Naive thymus-derived CD4-positive, alpha-beta T cell (primary cell): ENCODE measurements at regions not wholly inside any gene's neighbourhood (a gene's known extent, or its start where the extent isn't known, plus 50 kb on each side); places are given as distances from the start of the nearest gene placed in this dataset.
A peak's percentile ranks its signal among the peaks of the same experiment; 100 is the strongest.

ENCODE experiments used
- ATAC-seq: fragments of 150-1000 bp; cut with Tn5 transposase; 2 replicates; pipeline ENCODE4 v1.10.0; 2021; ENCODE audit warnings: mild to moderate bottlenecking, moderate library complexity
- CTCF ChIA-PET: fragments of 350-600 bp; sonication (Branson Sonifier 250); formaldehyde crosslinking; loops from one replicate; lab custom pipeline; 2021; ENCODE audit warnings: antibody characterized with exemption; lab: Charles Lee
- POLR2A ChIA-PET: fragments of 350-600 bp; sonication (Branson Sonifier 250); formaldehyde crosslinking; loops from one replicate; lab custom pipeline; 2021; ENCODE audit warnings: antibody characterized with exemption, inconsistent platforms; lab: Charles Lee
- DNase-seq, 9 donors: peaks; one replicate each; pipeline versions ENCODE4 v3.0.0 to v3.0.0-alpha.2; 2020 to 2022; ENCODE audit warnings: mixed read lengths in 1 of 9
- H3K27ac ChIP-seq: one replicate; pipeline ENCODE4 v1.7.0; 2013; ENCODE audit warnings: mild to moderate bottlenecking, low read depth, low read length, moderate library complexity
- H3K27me3 ChIP-seq, 2 donors: one replicate each; pipeline ENCODE4 v1.7.0; 2013; ENCODE audit warnings: low read length in 2 of 2, mild to moderate bottlenecking in 2 of 2, moderate library complexity in 2 of 2; ENCODE audit not compliant: control insufficient read depth in 2 of 2, insufficient read depth in 2 of 2
- H3K36me3 ChIP-seq, 3 experiments: 1 replicate in 2 of 3; 2 replicates in 1 of 3; pipeline ENCODE4 v1.7.0; 2013; ENCODE audit warnings: low read length in 3 of 3, mild to moderate bottlenecking in 3 of 3, moderate library complexity in 1 of 3; ENCODE audit not compliant: insufficient read depth in 3 of 3, control insufficient read depth in 2 of 3
- H3K4me1 ChIP-seq, 2 donors: one replicate each; pipeline ENCODE4 v1.7.0; 2013; ENCODE audit warnings: low read length in 2 of 2, mild to moderate bottlenecking in 2 of 2, moderate library complexity in 1 of 2; ENCODE audit not compliant: control insufficient read depth in 2 of 2, insufficient read depth in 2 of 2
- H3K4me3 ChIP-seq: 2 replicates; pipeline ENCODE4 v1.7.0; 2013; ENCODE audit warnings: mild to moderate bottlenecking, low read length
- H3K9me3 ChIP-seq, 3 experiments: 1 replicate in 2 of 3; 2 replicates in 1 of 3; pipeline ENCODE4 v1.7.0; 2013; ENCODE audit warnings: low read length in 3 of 3; ENCODE audit not compliant: control insufficient read depth in 2 of 3
- H3K27ac Mint-ChIP-seq, 9 donors: one replicate each; pipeline ENCODE4 v1.8.0; 2020 to 2022; ENCODE audit warnings: mixed read lengths in 9 of 9, mild to moderate bottlenecking in 8 of 9, moderate library complexity in 5 of 9, inconsistent platforms in 2 of 9
- H3K27me3 Mint-ChIP-seq, 5 donors: one replicate each; pipeline ENCODE4 v1.8.0; 2021 to 2022; ENCODE audit warnings: mixed read lengths in 5 of 5, mild to moderate bottlenecking in 1 of 5
- H3K36me3 Mint-ChIP-seq, 5 donors: one replicate each; pipeline ENCODE4 v1.8.0; 2020 to 2022; ENCODE audit warnings: mixed read lengths in 5 of 5, mild to moderate bottlenecking in 3 of 5, inconsistent platforms in 1 of 5
- H3K4me1 Mint-ChIP-seq, 7 donors: one replicate each; pipeline ENCODE4 v1.8.0; 2020 to 2022; ENCODE audit warnings: mixed read lengths in 7 of 7, mild to moderate bottlenecking in 3 of 7, inconsistent platforms in 1 of 7
- H3K4me3 Mint-ChIP-seq, 10 donors: one replicate each; pipeline ENCODE4 v1.8.0; 2020 to 2022; ENCODE audit warnings: mild to moderate bottlenecking in 10 of 10, mixed read lengths in 10 of 10, moderate library complexity in 6 of 10, inconsistent platforms in 2 of 10
- H3K9me3 Mint-ChIP-seq, 11 donors: one replicate each; pipeline ENCODE4 v1.8.0; 2020 to 2022; ENCODE audit warnings: mixed read lengths in 11 of 11, mild to moderate bottlenecking in 4 of 11, inconsistent platforms in 1 of 11, moderate library complexity in 1 of 11
- intact Hi-C, 2 donors: fragments of 100-400 bp; cut with micrococcal nuclease; formaldehyde crosslinking; loops; one replicate each; pipeline ENCODE4 v1.15.1; 2023

GRCh38 chr4:56739066-56739777, 58.1 kb upstream of the HOPX start:
- Histone ChIP-seq H3K4me1 (no peaks in the 10 kb centered on the region), H3K4me3 (no peak overlapping the region), H3K9me3 (no peaks in the 10 kb centered on the region), H3K27ac (no peak overlapping the region), H3K36me3 (no peaks in the 10 kb centered on the region), H3K27me3 (no peaks in the 10 kb centered on the region)
- intact Hi-C loops = no loop called here
- ATAC-seq (no peak), DNase-seq (no peak)
- no peak overlapping the region for H3K27ac Mint-ChIP-seq
- H3K4me3 Mint-ChIP-seq = no peak overlapping the region
- H3K36me3 Mint-ChIP-seq = peaks cover 0 to 5% (median 0%) of the 10 kb centered on the region in 5 donors
- H3K9me3 Mint-ChIP-seq = peaks cover 0 to 7% (median 0%) of the 10 kb centered on the region in 11 donors
- peaks cover 0 to 15% (median 9%) of the 10 kb centered on the region in 7 donors for H3K4me1 Mint-ChIP-seq
- ChIA-PET CTCF (no interaction called here), POLR2A (no interaction called here)
- H3K27me3 Mint-ChIP-seq = peaks cover 0 to 2% (median 0%) of the 10 kb centered on the region in 5 donors

DNA sequence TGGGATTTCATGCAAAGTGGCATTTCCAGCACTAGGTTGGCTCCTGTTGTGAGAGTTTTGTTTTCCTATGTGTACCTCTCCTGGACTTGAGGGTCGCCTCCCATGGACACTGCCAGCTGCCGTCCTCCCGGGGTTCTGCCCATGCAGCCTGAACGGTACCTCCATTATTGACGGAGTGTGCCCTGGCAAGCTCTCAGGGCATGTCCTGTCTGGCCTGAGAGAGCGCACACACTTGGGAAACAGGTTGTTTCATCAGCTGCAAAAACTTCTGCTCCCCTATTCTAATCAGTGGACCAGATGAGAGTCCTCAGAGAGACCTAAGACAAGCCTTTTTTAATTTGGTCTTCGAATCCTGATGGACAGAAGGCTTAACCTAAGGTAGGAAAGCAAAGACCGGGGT, 56.6 kb upstream of the HOPX start:
- Histone ChIP-seq H3K36me3 (no peaks in the 10 kb centered on the region), H3K9me3 (no peaks in the 10 kb centered on the region), H3K4me1 (no peaks in the 10 kb centered on the region), H3K27ac (no peak overlapping the region), H3K27me3 (no peaks in the 10 kb centered on the region), H3K4me3 (no peak overlapping the region)
- intact Hi-C loops = no loop called here
- DNase-seq (no peak), ATAC-seq (no peak)
- Mint-ChIP-seq H3K9me3 (peaks cover 0 to 7% (median 0%) of the 10 kb centered on the region in 11 donors), H3K4me3 (no peak overlapping the region), H3K36me3 (peaks cover 0 to 5% (median 0%) of the 10 kb centered on the region in 5 donors), H3K27ac (no peak overlapping the region), H3K27me3 (peaks cover 0 to 8% (median 2%) of the 10 kb centered on the region in 5 donors), H3K4me1 (peaks cover 0 to 12% (median 0%) of the 10 kb centered on the region in 7 donors)
- ChIA-PET POLR2A (no interaction called here), CTCF (no interaction called here)

- Histone ChIP-seq H3K36me3 (no peaks in the 10 kb centered on the region), H3K4me1 (no peaks in the 10 kb centered on the region), H3K27ac (no peak overlapping the region), H3K27me3 (no peaks in the 10 kb centered on the region), H3K4me3 (no peak overlapping the region), H3K9me3 (no peaks in the 10 kb centered on the region)
- Mint-ChIP-seq H3K4me3 (no peak overlapping the region), H3K27ac (no peak overlapping the region), H3K36me3 (peaks cover 0 to 5% (median 0%) of the 10 kb centered on the region in 5 donors), H3K27me3 (peaks cover 0 to 8% (median 2%) of the 10 kb centered on the region in 5 donors), H3K9me3 (peaks cover 0 to 7% (median 0%) of the 10 kb centered on the region in 11 donors), H3K4me1 (peaks cover 0 to 9% (median 0%) of the 10 kb centered on the region in 7 donors)
- intact Hi-C loops = no loop called here
- ChIA-PET POLR2A (no interaction called here), CTCF (no interaction called here)
- DNase-seq (no peak), ATAC-seq (no peak)
These were observed 52.3 kb upstream of the HOPX start for GRCh38 chr4:56733352-56733751.

DNA sequence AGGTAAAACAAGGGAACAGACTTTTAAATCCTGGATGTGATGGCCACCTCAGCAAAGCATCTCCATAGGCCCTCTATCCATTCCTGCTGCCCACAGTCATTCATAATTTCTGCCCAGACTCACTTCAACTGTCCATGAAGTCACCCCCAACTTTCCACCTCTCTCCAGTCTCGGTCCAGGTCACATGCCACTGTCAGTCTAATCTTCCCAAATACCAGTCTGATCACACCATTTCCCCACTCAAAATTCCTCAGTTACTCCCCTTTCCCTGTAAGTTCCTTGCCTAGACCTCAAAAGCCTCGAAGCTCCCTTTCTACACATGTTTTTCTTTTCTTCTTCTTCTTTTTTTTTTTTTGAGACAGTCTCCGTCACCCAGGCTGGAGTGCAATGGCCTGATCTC, 51.2 kb upstream of the HOPX start:
- H3K4me3 Mint-ChIP-seq = no peak overlapping the region
- no peak overlapping the region for H3K4me3 ChIP-seq
- no peaks in the 10 kb centered on the region for H3K9me3 ChIP-seq
- H3K27me3 Mint-ChIP-seq = peaks cover 0 to 8% (median 0%) of the 10 kb centered on the region in 5 donors
- no peak for DNase-seq
- intact Hi-C loops = no loop called here
- POLR2A ChIA-PET = no interaction called here
- peaks cover 0 to 5% (median 0%) of the 10 kb centered on the region in 5 donors for H3K36me3 Mint-ChIP-seq
- no peaks in the 10 kb centered on the region for H3K4me1 ChIP-seq
- H3K4me1 Mint-ChIP-seq = peaks cover 0 to 7% (median 0%) of the 10 kb centered on the region in 7 donors
- no peaks in the 10 kb centered on the region for H3K27me3 ChIP-seq
- no peak overlapping the region for H3K27ac ChIP-seq
- H3K27ac Mint-ChIP-seq = peak overlapping the region in 1 of 9 donors; percentile 28
- H3K9me3 Mint-ChIP-seq = peaks cover 0 to 7% (median 0%) of the 10 kb centered on the region in 11 donors
- CTCF ChIA-PET = no interaction called here
- ATAC-seq = no peak
- no peaks in the 10 kb centered on the region for H3K36me3 ChIP-seq

DNA sequence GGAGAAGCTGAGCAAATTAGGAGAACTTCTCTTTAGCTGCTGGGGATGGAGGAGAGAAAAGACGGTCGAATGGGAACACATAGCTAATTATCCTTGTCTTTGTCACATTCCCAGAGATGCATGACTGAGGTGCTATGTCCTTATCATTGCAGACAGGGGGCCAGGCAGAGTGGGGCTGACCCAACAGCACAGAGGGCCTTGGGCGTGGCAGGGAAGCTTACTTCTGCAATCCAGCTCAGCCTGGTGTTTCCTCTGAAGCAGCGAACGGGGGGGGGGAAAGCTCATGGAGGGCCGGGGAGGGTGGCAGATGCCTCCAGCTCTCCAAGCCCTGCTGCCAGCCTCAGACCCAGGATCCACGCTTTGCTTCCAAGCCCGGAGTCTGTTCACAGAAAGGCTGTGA, 50.8 kb upstream of the HOPX start:
- POLR2A ChIA-PET = no interaction called here
- CTCF ChIA-PET = no interaction called here
- H3K4me3 Mint-ChIP-seq = no peak overlapping the region
- Histone ChIP-seq H3K9me3 (no peaks in the 10 kb centered on the region), H3K4me1 (no peaks in the 10 kb centered on the region), H3K27ac (no peak overlapping the region), H3K36me3 (no peaks in the 10 kb centered on the region), H3K4me3 (no peak overlapping the region), H3K27me3 (no peaks in the 10 kb centered on the region)
- H3K27ac Mint-ChIP-seq = no peak overlapping the region
- H3K9me3 Mint-ChIP-seq = peaks cover 0 to 7% (median 0%) of the 10 kb centered on the region in 11 donors
- peaks cover 0 to 8% (median 0%) of the 10 kb centered on the region in 5 donors for H3K27me3 Mint-ChIP-seq
- H3K4me1 Mint-ChIP-seq = peaks cover 0 to 7% (median 0%) of the 10 kb centered on the region in 7 donors
- H3K36me3 Mint-ChIP-seq = peaks cover 0 to 5% (median 0%) of the 10 kb centered on the region in 5 donors
- no peak for DNase-seq
- ATAC-seq = peak; percentile 71
- intact Hi-C loops = no loop called here
